Uterus (tissue), 3 donors: ENCODE measurements at regions not wholly inside any gene's neighbourhood (a gene's known extent, or its start where the extent isn't known, plus 50 kb on each side); places are given as distances from the start of the nearest gene placed in this dataset.

Experiments
- DNase-seq, 2 donors: peaks; one replicate each; pipeline ENCODE4 v3.0.0-alpha.2; 2019 to 2020
- H3K27ac ChIP-seq, 2 donors: fragments of 200-600 bp; sonication (generic); 1 replicate in 1 of 2; 2 replicates in 1 of 2; pipeline ENCODE4 v1.5.1; 2016 to 2018
- H3K27me3 ChIP-seq, 2 donors: fragments of 200-600 bp; sonication (generic); one replicate each; pipeline ENCODE4 v1.5.1; 2018 to 2019; ENCODE audit warnings: control low read depth in 1 of 2
- H3K36me3 ChIP-seq, 2 donors: fragments of 200-600 bp; sonication (generic); one replicate each; pipeline ENCODE4 v1.5.1; 2019; ENCODE audit warnings: control low read depth in 1 of 2
- H3K4me1 ChIP-seq, 2 donors: fragments of 200-600 bp; sonication (generic); one replicate each; pipeline ENCODE4 v1.5.1; 2018 to 2019; ENCODE audit warnings: control low read depth in 1 of 2
- H3K4me3 ChIP-seq, 2 donors: fragments of 200-600 bp; sonication (generic); 1 replicate in 1 of 2; 2 replicates in 1 of 2; pipeline ENCODE4 v1.5.1; 2018 to 2019; ENCODE audit warnings: mild to moderate bottlenecking in 1 of 2
- H3K9me3 ChIP-seq, 2 donors: fragments of 200-600 bp; sonication (generic); one replicate each; pipeline ENCODE4 v1.5.1; 2019; ENCODE audit warnings: control low read depth in 1 of 2
- CTCF ChIP-seq, 4 experiments: fragments of 200-600 bp in 2 of 4; fragments of 450-650 bp in 2 of 4; sonication (generic) in 2 of 4; IDR thresholded peaks; one replicate each; pipeline ENCODE4 v1.5.1; 2016 to 2019; ENCODE audit warnings: antibody characterized with exemption in 4 of 4, mild to moderate bottlenecking in 2 of 4, moderate library complexity in 1 of 4
- POLR2A ChIP-seq, 2 donors: fragments of 450-650 bp; IDR thresholded peaks; one replicate each; pipeline ENCODE4 v1.6.1; 2016; ENCODE audit warnings: antibody characterized with exemption in 2 of 2, mild to moderate bottlenecking in 1 of 2, moderate library complexity in 1 of 2
- intact Hi-C: fragments of 100-400 bp; cut with DNase I; formaldehyde crosslinking; loops from one replicate; pipeline ENCODE4 v1.15.1; 2023; ENCODE audit warnings: low total_unique reads
- donor health status: DM: yes; HTN: yes; CAD: no.

DNA sequence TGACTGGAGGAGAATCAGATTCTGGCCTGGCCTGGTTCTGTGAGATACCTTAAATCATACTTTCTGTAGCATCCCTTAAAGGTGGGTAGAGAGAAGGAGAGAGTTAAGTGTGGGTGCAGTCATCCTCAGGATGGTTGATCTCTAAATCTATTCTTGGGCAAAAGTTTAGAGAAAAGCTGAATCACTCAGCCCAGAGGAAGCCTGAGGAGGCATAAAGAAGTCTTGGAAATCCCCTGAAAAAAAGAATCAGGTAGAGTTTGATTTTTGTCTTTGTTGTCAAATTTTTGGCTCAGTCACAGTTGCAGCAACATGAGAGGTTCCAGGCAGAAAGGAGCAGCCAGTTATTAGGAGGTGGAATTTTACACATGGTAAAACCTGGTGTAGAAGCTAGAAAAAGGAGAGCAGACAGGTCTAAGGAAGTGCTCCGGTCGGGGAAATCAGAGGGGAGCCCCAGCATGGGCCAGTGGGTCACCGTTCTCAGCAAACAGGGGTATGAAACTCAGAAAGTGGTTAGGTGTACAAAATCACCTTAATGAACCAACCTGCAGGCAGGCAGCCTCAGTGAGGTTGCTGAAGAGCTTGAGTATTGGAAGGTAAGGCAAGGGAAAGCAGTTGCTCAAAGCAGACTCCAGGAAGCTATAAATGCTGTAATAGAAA lies 116.2 kb upstream of the CNTLN start:
- intact Hi-C loops = no loop called here
- Histone ChIP-seq H3K9me3 (no peaks in the 10 kb centered on the region), H3K27ac (no peak overlapping the region), H3K27me3 (no peaks in the 10 kb centered on the region), H3K4me1 (no peaks in the 10 kb centered on the region), H3K4me3 (no peak overlapping the region), H3K36me3 (no peaks in the 10 kb centered on the region)
- TF ChIP-seq POLR2A (IDR thresholded peaks at IDR 0.05) = no peak
- no peak for TF ChIP-seq CTCF (IDR thresholded peaks at IDR 0.05)
- DNase-seq = no peak

- TF ChIP-seq POLR2A (IDR thresholded peaks at IDR 0.05) (no peak), CTCF (IDR thresholded peaks at IDR 0.05) (no peak)
- no peaks in the 10 kb centered on the region for H3K9me3 ChIP-seq
- H3K27me3 ChIP-seq = no peaks in the 10 kb centered on the region
- no peaks in the 10 kb centered on the region for H3K4me1 ChIP-seq
- no peaks in the 10 kb centered on the region for H3K36me3 ChIP-seq
- intact Hi-C loops = no loop called here
- no peak for DNase-seq
- H3K4me3 ChIP-seq = no peak overlapping the region
- H3K27ac ChIP-seq = no peak overlapping the region
These were observed 116.8 kb upstream of the CNTLN start for GRCh38 chr9:17017931-17018491.

- Histone ChIP-seq H3K4me3 (no peak overlapping the region), H3K36me3 (no peaks in the 10 kb centered on the region), H3K27ac (no peak overlapping the region), H3K9me3 (no peaks in the 10 kb centered on the region), H3K4me1 (no peaks in the 10 kb centered on the region), H3K27me3 (no peaks in the 10 kb centered on the region)
- intact Hi-C loops = no loop called here
- TF ChIP-seq CTCF (IDR thresholded peaks at IDR 0.05) = no peak
- no peak for TF ChIP-seq POLR2A (IDR thresholded peaks at IDR 0.05)
- no peak for DNase-seq
These were observed 120.9 kb upstream of the CNTLN start for GRCh38 chr9:17013891-17014290.

DNA sequence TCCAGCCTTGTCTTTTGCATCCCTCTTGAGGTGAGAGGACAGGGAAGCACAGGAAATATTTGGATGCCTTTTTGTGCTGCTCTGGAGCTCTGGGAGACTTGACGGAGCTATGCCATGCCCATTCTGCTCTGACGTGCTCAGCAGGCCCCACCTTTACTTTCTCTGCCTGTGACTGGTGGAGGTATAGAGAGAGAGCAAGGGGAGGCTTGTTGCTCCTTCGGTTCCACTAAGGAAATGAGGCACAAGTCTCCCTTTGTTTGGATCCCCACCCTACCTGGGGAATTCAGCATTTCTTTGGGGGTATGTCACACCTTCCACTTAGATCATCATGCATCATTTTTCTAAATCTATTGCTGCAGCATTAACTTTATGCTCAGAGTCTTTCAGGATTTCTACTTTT lies 121.8 kb upstream of the CNTLN start:
- Histone ChIP-seq H3K36me3 (no peaks in the 10 kb centered on the region), H3K27me3 (no peaks in the 10 kb centered on the region), H3K27ac (no peak overlapping the region), H3K9me3 (no peaks in the 10 kb centered on the region), H3K4me3 (no peak overlapping the region), H3K4me1 (no peaks in the 10 kb centered on the region)
- no peak for DNase-seq
- TF ChIP-seq CTCF (IDR thresholded peaks at IDR 0.05) (no peak), POLR2A (IDR thresholded peaks at IDR 0.05) (no peak)
- intact Hi-C loops = no loop called here

GRCh38 chr9:17011880-17012279 lies 123.0 kb upstream of the CNTLN start:
- no peak overlapping the region for H3K27ac ChIP-seq
- H3K9me3 ChIP-seq = no peaks in the 10 kb centered on the region
- DNase-seq = no peak
- no peaks in the 10 kb centered on the region for H3K4me1 ChIP-seq
- H3K36me3 ChIP-seq = no peaks in the 10 kb centered on the region
- intact Hi-C loops = no loop called here
- H3K4me3 ChIP-seq = no peak overlapping the region
- no peaks in the 10 kb centered on the region for H3K27me3 ChIP-seq
- TF ChIP-seq POLR2A (IDR thresholded peaks at IDR 0.05) (no peak), CTCF (IDR thresholded peaks at IDR 0.05) (no peak)
